ENCODE measurements at regions not wholly inside any gene's neighbourhood (a gene's known extent, or its start where the extent isn't known, plus 50 kb on each side); places are given as distances from the start of the nearest gene placed in this dataset.

DNA sequence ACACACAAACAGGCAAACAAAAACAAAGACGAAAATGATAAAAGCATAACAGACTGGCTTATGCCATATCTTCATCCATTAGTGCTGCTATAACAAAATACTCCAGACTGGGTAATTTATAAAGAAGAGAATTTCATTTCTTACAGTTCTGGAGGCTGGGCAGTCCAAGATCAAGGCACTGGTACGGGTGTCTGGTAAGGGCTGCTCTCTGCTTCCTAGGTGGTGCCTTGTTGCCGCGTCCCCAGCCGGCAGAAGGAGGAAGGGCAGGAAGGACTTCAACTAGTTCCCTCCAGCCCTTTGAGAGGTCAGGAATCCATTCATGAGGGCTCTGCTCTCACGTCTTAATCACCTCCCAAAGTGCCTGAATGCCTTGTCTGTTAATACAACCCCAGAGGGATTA is 122.6 kb downstream of the BOD1 start:
- Histone ChIP-seq H3K27ac (no peak overlapping the region), H3K4me1 (peaks cover 0 to 26% of the 10 kb centered on the region in 2 donors), H3K9me3 (no peaks in the 10 kb centered on the region), H3K27me3 (no peaks in the 10 kb centered on the region), H3K36me3 (no peaks in the 10 kb centered on the region), H3K4me3 (no peak overlapping the region)
- no peak for TF ChIP-seq CTCF (IDR thresholded peaks at IDR 0.05)
- no peak for DNase-seq (ENCODE audit: low spot score)

- TF ChIP-seq CTCF (IDR thresholded peaks at IDR 0.05): no peak
- Histone ChIP-seq H3K27ac (no peak overlapping the region), H3K36me3 (no peaks in the 10 kb centered on the region), H3K9me3 (no peaks in the 10 kb centered on the region), H3K4me1 (peaks cover 0 to 18% of the 10 kb centered on the region in 2 donors), H3K4me3 (no peak overlapping the region), H3K27me3 (no peaks in the 10 kb centered on the region)
- no peak for DNase-seq (ENCODE audit: low spot score)
Measured at GRCh38 chr5:173493040-173493439, 123.4 kb downstream of the BOD1 start.

DNA sequence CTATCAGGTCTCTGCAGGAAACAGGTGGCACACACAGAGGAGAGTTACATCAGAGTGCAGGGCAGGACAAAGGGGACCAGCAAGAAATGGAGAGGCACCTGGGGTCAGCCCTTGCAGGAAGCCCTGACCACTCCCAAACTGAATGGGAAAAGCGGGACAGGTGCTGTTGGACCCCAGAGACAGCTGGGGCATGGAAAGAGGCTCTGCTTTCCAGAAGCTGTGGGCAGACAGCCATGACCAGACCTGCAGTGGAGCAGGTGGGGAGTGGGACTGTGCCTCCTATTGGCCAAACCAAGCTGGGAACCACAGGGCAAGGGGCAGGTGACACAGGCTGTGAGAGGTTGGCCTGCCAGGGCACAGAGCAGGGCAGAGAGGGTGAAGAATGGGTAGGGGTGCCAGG is 125.8 kb downstream of the BOD1 start:
- DNase-seq (ENCODE audit: low spot score): no peak
- Histone ChIP-seq H3K9me3 (no peaks in the 10 kb centered on the region), H3K4me3 (no peak overlapping the region), H3K36me3 (no peaks in the 10 kb centered on the region), H3K4me1 (peaks cover 0 to 3% of the 10 kb centered on the region in 2 donors), H3K27me3 (no peaks in the 10 kb centered on the region), H3K27ac (no peak overlapping the region)
- TF ChIP-seq CTCF (IDR thresholded peaks at IDR 0.05): no peak

DNA sequence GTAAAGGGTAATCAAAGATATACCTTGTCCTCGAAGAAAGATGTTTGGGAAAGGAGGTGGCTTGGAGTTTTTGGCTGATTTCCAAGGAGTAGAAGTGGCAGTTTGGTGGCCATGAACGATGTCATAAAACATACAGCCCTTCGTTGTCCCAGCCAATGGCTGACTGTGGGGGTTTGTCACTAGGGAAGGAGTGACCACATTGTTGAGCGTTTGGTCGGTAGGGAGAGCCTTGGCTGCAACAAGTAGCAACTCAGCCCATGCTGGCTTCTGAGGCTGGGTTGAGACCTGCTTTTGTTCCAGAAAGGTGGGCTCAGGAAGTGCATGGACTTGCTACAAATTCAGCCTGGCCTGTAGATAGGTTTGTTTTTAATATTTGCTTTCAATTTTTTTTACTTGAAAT is 128.3 kb downstream of the BOD1 start:
- no peak overlapping the region for H3K27ac ChIP-seq
- no peaks in the 10 kb centered on the region for H3K36me3 ChIP-seq
- H3K4me3 ChIP-seq: no peak overlapping the region
- H3K9me3 ChIP-seq: no peaks in the 10 kb centered on the region
- H3K4me1 ChIP-seq: no peaks in the 10 kb centered on the region
- peak; percentile 36 for DNase-seq (ENCODE audit: low spot score)
- H3K27me3 ChIP-seq: no peaks in the 10 kb centered on the region
- TF ChIP-seq CTCF (IDR thresholded peaks at IDR 0.05): no peak

DNA sequence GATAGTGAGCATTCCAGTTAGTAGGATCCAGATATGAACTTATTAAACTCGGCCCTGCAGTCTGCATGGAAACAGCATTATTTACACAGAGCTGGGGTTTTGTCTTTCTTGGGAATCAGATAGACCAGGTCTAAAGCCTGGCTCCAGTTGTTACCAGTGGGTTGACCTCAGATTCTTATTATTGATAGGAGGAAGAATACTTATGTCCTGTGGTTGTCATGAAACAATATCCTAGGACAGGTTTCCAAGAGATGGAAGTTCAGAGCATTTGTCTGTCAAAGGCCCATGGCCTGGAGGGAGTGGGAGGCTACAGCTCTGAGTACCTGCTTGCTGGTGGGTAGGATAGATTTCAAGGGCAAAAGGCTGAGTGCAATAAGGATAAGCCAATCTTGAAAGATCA is 129.2 kb downstream of the BOD1 start:
- no peak for DNase-seq (ENCODE audit: low spot score)

More for the DNA sequence above, 129.2 kb downstream of the BOD1 start:
- Histone ChIP-seq H3K27me3 (no peaks in the 10 kb centered on the region), H3K4me3 (no peak overlapping the region), H3K27ac (no peak overlapping the region), H3K4me1 (no peaks in the 10 kb centered on the region), H3K9me3 (no peaks in the 10 kb centered on the region), H3K36me3 (no peaks in the 10 kb centered on the region)
- TF ChIP-seq CTCF (IDR thresholded peaks at IDR 0.05): no peak
